PC-3 (cell line): ENCODE measurements at regions not wholly inside any gene's neighbourhood (a gene's known extent, or its start where the extent isn't known, plus 50 kb on each side); places are given as distances from the start of the nearest gene placed in this dataset.
A peak's percentile ranks its signal among the peaks of the same experiment; 100 is the strongest.

Experiments
- ATAC-seq: fragments of 200-7000 bp; cut with Tn5 transposase; 2 replicates; pipeline ENCODE4 v1.9.1; 2020; ENCODE audit warnings: mild to moderate bottlenecking, moderate library complexity
- BruUV-seq: library from RNA; stranded (reverse); fragments of 400-500 nt; replicated peaks from 2 replicates; lab custom pipeline; 2021; lab: Mats Ljungman, UMichigan
- CTCF ChIA-PET: fragments of 300-600 bp; sonication (Branson Sonifier 250); formaldehyde crosslinking; loops from one replicate; lab custom pipeline; 2022; ENCODE audit warnings: antibody characterized with exemption; lab: Charles Lee
- POLR2A ChIA-PET: fragments of 300-600 bp; sonication (Branson Sonifier 250); formaldehyde crosslinking; loops from one replicate; lab custom pipeline; 2022; ENCODE audit warnings: antibody characterized with exemption; ENCODE audit not compliant: unreplicated experiment; lab: Charles Lee
- DNase-seq: peaks from one replicate; pipeline ENCODE4 v3.0.0-alpha.2; 2015
- H2AFZ ChIP-seq: fragments of 300-600 bp; sonication (generic); 2 replicates; pipeline ENCODE4 v1.6.0; 2016; ENCODE audit warnings: antibody characterized with exemption, low read length
- H3F3A ChIP-seq: fragments of 300-600 bp; sonication (generic); one replicate; pipeline ENCODE4 v1.6.0; 2017; ENCODE audit warnings: antibody characterized with exemption, low read length, control low read depth, mild to moderate bottlenecking; ENCODE audit not compliant: unreplicated experiment
- H3K27ac ChIP-seq: fragments of 300-600 bp; sonication (generic); 2 replicates; pipeline ENCODE4 v1.5.1; 2016; ENCODE audit warnings: mild to moderate bottlenecking, low read length
- H3K27me3 ChIP-seq: fragments of 300-600 bp; sonication (generic); 2 replicates; pipeline ENCODE4 v1.6.1; 2016; ENCODE audit warnings: low read length, mixed read lengths
- H3K36me3 ChIP-seq: fragments of 300-600 bp; sonication (generic); 2 replicates; pipeline ENCODE4 v1.6.1; 2016; ENCODE audit warnings: low read depth, mixed run types, low read length, mixed read lengths
- H3K4me1 ChIP-seq: fragments of 300-600 bp; sonication (generic); 2 replicates; pipeline ENCODE4 v1.5.1; 2016; ENCODE audit warnings: low read length; ENCODE audit not compliant: insufficient read depth
- H3K4me2 ChIP-seq: fragments of 300-600 bp; sonication (generic); 2 replicates; pipeline ENCODE4 v1.6.0; 2016; ENCODE audit warnings: low read length
- H3K4me3 ChIP-seq: fragments of 300-600 bp; sonication (generic); 2 replicates; pipeline ENCODE4 v1.5.1; 2016; ENCODE audit warnings: mild to moderate bottlenecking, low read length, mixed read lengths
- H3K79me2 ChIP-seq: fragments of 300-600 bp; sonication (generic); 2 replicates; pipeline ENCODE4 v1.6.1; 2017; ENCODE audit warnings: low read length, mixed read lengths
- H3K9ac ChIP-seq: fragments of 300-600 bp; sonication (generic); 2 replicates; pipeline ENCODE4 v1.6.0; 2016; ENCODE audit warnings: mild to moderate bottlenecking, low read length
- H3K9me2 ChIP-seq: fragments of 300-600 bp; sonication (generic); replicated peaks from 2 replicates; pipeline ENCODE4 v1.6.1; 2016; ENCODE audit warnings: mixed run types, low read length, mixed read lengths
- H3K9me3 ChIP-seq: fragments of 300-600 bp; sonication (generic); 2 replicates; pipeline ENCODE4 v1.6.1; 2016; ENCODE audit warnings: low read length, mixed read lengths
- H4K20me1 ChIP-seq: fragments of 300-600 bp; sonication (generic); 2 replicates; pipeline ENCODE4 v1.6.1; 2016; ENCODE audit warnings: low read length, mixed read lengths
- CTCF ChIP-seq: fragments of 300-600 bp; sonication (generic); conservative IDR thresholded peaks from 2 replicates; pipeline ENCODE4 v1.5.1; 2017; ENCODE audit warnings: antibody characterized with exemption, low read depth, mild to moderate bottlenecking, low read length
- EZH2 ChIP-seq: fragments of 300-600 bp; sonication (generic); IDR thresholded peaks from one replicate; pipeline ENCODE4 v1.6.1; 2017; ENCODE audit warnings: antibody characterized with exemption, mild to moderate bottlenecking, low read length; ENCODE audit not compliant: unreplicated experiment
- EZH2phosphoT487 ChIP-seq: fragments of 300-600 bp; sonication (generic); IDR thresholded peaks from 2 replicates; pipeline ENCODE4 v1.6.1; 2018; ENCODE audit warnings: mild to moderate bottlenecking, antibody characterized with exemption, low read length, borderline replicate concordance
- intact Hi-C: fragments of 100-400 bp; cut with micrococcal nuclease; formaldehyde crosslinking; loops from 2 replicates; pipeline ENCODE4 v1.9.0; 2023

GRCh38 chr5:124060413-124061067 is 548.6 kb downstream of the CSNK1G3 start:
- DNase-seq (no peak), ATAC-seq (no peak)
- no peaks in the 10 kb centered on the region for H3K9me3 ChIP-seq
- TF ChIP-seq CTCF (no peak), EZH2phosphoT487 (no peak), EZH2 (no peak)
- no peaks in the 10 kb centered on the region for H3K27me3 ChIP-seq
- H3K27ac ChIP-seq = no peak overlapping the region
- H3K4me1 ChIP-seq = peaks cover 6% of the 10 kb centered on the region; the same call in 1 of the 2 replicates
- no peaks in the 10 kb centered on the region for H3K79me2 ChIP-seq
- no peaks in the 10 kb centered on the region for H3F3A ChIP-seq
- intact Hi-C loops = no loop called here
- H3K9ac ChIP-seq = no peak overlapping the region
- no peaks in the 10 kb centered on the region for H4K20me1 ChIP-seq
- ChIA-PET CTCF (no interaction called here), POLR2A (no interaction called here)
- H3K36me3 ChIP-seq = no peaks in the 10 kb centered on the region
- H3K4me3 ChIP-seq = no peak overlapping the region
- no peak overlapping the region for H3K4me2 ChIP-seq
- no peaks in the 10 kb centered on the region for H3K9me2 ChIP-seq
- BruUV-seq = no TSS peak
- H2AFZ ChIP-seq = no peak overlapping the region

- Histone ChIP-seq H3K9me2 (no peaks in the 10 kb centered on the region), H3K4me3 (no peak overlapping the region), H3K79me2 (no peaks in the 10 kb centered on the region), H2AFZ (no peak overlapping the region), H3K27ac (no peak overlapping the region), H3K27me3 (no peaks in the 10 kb centered on the region), H3K9me3 (no peaks in the 10 kb centered on the region), H3K4me1 (peaks cover 6% of the 10 kb centered on the region; the same call in 1 of the 2 replicates), H3K4me2 (no peak overlapping the region), H4K20me1 (no peaks in the 10 kb centered on the region), H3F3A (no peaks in the 10 kb centered on the region), H3K36me3 (no peaks in the 10 kb centered on the region), H3K9ac (no peak overlapping the region)
- intact Hi-C loops = no loop called here
- ATAC-seq = no peak
- TF ChIP-seq CTCF = no peak
- TF ChIP-seq EZH2phosphoT487 = no peak
- no peak for TF ChIP-seq EZH2
- no peak for DNase-seq
- no TSS peak for BruUV-seq
- ChIA-PET POLR2A (no interaction called here), CTCF (no interaction called here)
These were observed 548.0 kb downstream of the CSNK1G3 start for GRCh38 chr5:124060011-124060410.

GRCh38 chr5:124059200-124059599 is 547.2 kb downstream of the CSNK1G3 start:
- no TSS peak for BruUV-seq
- peak; percentile 65 for DNase-seq
- ChIA-PET CTCF (no interaction called here), POLR2A (no interaction called here)
- H4K20me1 ChIP-seq = no peaks in the 10 kb centered on the region
- H2AFZ ChIP-seq = no peak overlapping the region
- no peak overlapping the region for H3K4me3 ChIP-seq
- no peaks in the 10 kb centered on the region for H3K9me2 ChIP-seq
- peak; percentile 92 for ATAC-seq
- no peak overlapping the region for H3K27ac ChIP-seq
- H3K36me3 ChIP-seq = no peaks in the 10 kb centered on the region
- no peaks in the 10 kb centered on the region for H3K9me3 ChIP-seq
- no peaks in the 10 kb centered on the region for H3K79me2 ChIP-seq
- TF ChIP-seq EZH2phosphoT487 = no peak
- no peak for TF ChIP-seq CTCF
- TF ChIP-seq EZH2 = no peak
- intact Hi-C loops = no loop called here
- peaks cover 6% of the 10 kb centered on the region; the same call in 1 of the 2 replicates for H3K4me1 ChIP-seq
- no peak overlapping the region for H3K9ac ChIP-seq
- H3K27me3 ChIP-seq = no peaks in the 10 kb centered on the region
- no peaks in the 10 kb centered on the region for H3F3A ChIP-seq
- H3K4me2 ChIP-seq = no peak overlapping the region
